Liver (tissue), 3 donors: ENCODE measurements at regions not wholly inside any gene's neighbourhood (a gene's known extent, or its start where the extent isn't known, plus 50 kb on each side); places are given as distances from the start of the nearest gene placed in this dataset.

Source experiments
- EGR1 ChIP-seq, 2 donors: IDR thresholded peaks; 2 replicates each; pipeline ENCODE4 v1.6.1; 2016 to 2018; ENCODE audit warnings: antibody characterized with exemption in 2 of 2, low read depth in 2 of 2
- FOXA1 ChIP-seq: IDR thresholded peaks from 2 replicates; pipeline ENCODE4 v1.6.1; 2016; ENCODE audit warnings: antibody characterized with exemption
- GABPA ChIP-seq, 2 donors: IDR thresholded peaks in 1 of 2; conservative IDR thresholded peaks in 1 of 2; 2 replicates each; pipeline ENCODE4 v1.6.1; 2016; ENCODE audit warnings: antibody characterized with exemption in 2 of 2, mild to moderate bottlenecking in 1 of 2, moderate library complexity in 1 of 2
- HNF4G ChIP-seq: IDR thresholded peaks from 2 replicates; pipeline ENCODE4 v1.6.1; 2016; ENCODE audit warnings: antibody characterized with exemption
- JUND ChIP-seq, 2 donors: IDR thresholded peaks; 2 replicates each; pipeline ENCODE4 v1.6.1; 2016; ENCODE audit warnings: antibody characterized with exemption in 2 of 2
- RAD21 ChIP-seq, 2 donors: IDR thresholded peaks; 2 replicates each; pipeline ENCODE4 v1.6.1; 2016; ENCODE audit warnings: antibody characterized with exemption in 2 of 2, mild to moderate bottlenecking in 2 of 2
- RXRA ChIP-seq, 2 donors: IDR thresholded peaks; 2 replicates each; pipeline ENCODE4 v1.6.1; 2017 to 2018; ENCODE audit warnings: antibody characterized with exemption in 2 of 2, mild to moderate bottlenecking in 1 of 2
- SP1 ChIP-seq: IDR thresholded peaks from 2 replicates; pipeline ENCODE4 v1.6.1; 2018; ENCODE audit warnings: antibody characterized with exemption, mild to moderate bottlenecking
- TAF1 ChIP-seq: conservative IDR thresholded peaks from 2 replicates; pipeline ENCODE4 v1.6.1; 2016; ENCODE audit warnings: antibody characterized with exemption, mild to moderate bottlenecking
- YY1 ChIP-seq: IDR thresholded peaks from 2 replicates; pipeline ENCODE4 v1.6.1; 2016; ENCODE audit warnings: antibody characterized with exemption, mild to moderate bottlenecking
- TF ChIP-seq, protein P1 (sequence below): IDR thresholded peaks from 2 replicates; pipeline ENCODE4 v1.6.1; 2016; ENCODE audit warnings: antibody characterized with exemption, mild to moderate bottlenecking
- TF ChIP-seq, protein P2 (sequence below): fragments of 150-350 bp; IDR thresholded peaks from 2 replicates; pipeline ENCODE4 v1.5.1; 2017; ENCODE audit warnings: improper control_type of control experiment, low read depth, low read length; ENCODE audit not compliant: missing input control
- TF ChIP-seq, protein P3 (sequence below): IDR thresholded peaks from 2 replicates; pipeline ENCODE4 v1.6.1; 2016; ENCODE audit warnings: antibody characterized with exemption
- TF ChIP-seq, protein P4 (sequence below): IDR thresholded peaks from 2 replicates; pipeline ENCODE4 v1.6.1; 2016; ENCODE audit warnings: antibody characterized with exemption
- donor health status: healthy.
- donor health status: healthy.

DNA sequence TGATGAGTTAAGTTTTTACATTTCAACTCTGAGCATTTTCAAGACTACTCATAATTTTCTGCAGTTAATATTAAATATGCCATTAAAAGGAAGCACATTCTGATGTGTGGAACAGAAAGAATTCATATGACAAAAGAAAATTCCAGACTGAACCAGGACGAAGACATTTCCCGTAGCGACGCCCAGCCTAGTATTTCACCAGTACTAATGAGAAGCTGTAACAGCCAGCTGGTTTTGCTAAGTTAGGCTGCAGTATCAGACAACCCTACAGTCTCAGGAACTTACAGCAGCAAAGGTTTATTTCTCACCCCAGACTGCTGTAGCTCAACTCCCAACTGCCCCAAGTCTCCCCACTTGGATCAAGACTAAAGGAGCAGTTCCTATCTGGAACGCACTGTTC, 91.6 kb downstream of the TMEM174 start:
- TF ChIP-seq, protein P1, sequence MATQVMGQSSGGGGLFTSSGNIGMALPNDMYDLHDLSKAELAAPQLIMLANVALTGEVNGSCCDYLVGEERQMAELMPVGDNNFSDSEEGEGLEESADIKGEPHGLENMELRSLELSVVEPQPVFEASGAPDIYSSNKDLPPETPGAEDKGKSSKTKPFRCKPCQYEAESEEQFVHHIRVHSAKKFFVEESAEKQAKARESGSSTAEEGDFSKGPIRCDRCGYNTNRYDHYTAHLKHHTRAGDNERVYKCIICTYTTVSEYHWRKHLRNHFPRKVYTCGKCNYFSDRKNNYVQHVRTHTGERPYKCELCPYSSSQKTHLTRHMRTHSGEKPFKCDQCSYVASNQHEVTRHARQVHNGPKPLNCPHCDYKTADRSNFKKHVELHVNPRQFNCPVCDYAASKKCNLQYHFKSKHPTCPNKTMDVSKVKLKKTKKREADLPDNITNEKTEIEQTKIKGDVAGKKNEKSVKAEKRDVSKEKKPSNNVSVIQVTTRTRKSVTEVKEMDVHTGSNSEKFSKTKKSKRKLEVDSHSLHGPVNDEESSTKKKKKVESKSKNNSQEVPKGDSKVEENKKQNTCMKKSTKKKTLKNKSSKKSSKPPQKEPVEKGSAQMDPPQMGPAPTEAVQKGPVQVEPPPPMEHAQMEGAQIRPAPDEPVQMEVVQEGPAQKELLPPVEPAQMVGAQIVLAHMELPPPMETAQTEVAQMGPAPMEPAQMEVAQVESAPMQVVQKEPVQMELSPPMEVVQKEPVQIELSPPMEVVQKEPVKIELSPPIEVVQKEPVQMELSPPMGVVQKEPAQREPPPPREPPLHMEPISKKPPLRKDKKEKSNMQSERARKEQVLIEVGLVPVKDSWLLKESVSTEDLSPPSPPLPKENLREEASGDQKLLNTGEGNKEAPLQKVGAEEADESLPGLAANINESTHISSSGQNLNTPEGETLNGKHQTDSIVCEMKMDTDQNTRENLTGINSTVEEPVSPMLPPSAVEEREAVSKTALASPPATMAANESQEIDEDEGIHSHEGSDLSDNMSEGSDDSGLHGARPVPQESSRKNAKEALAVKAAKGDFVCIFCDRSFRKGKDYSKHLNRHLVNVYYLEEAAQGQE: no peak
- TF ChIP-seq YY1: no peak
- TF ChIP-seq, protein P2, sequence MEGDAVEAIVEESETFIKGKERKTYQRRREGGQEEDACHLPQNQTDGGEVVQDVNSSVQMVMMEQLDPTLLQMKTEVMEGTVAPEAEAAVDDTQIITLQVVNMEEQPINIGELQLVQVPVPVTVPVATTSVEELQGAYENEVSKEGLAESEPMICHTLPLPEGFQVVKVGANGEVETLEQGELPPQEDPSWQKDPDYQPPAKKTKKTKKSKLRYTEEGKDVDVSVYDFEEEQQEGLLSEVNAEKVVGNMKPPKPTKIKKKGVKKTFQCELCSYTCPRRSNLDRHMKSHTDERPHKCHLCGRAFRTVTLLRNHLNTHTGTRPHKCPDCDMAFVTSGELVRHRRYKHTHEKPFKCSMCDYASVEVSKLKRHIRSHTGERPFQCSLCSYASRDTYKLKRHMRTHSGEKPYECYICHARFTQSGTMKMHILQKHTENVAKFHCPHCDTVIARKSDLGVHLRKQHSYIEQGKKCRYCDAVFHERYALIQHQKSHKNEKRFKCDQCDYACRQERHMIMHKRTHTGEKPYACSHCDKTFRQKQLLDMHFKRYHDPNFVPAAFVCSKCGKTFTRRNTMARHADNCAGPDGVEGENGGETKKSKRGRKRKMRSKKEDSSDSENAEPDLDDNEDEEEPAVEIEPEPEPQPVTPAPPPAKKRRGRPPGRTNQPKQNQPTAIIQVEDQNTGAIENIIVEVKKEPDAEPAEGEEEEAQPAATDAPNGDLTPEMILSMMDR: no peak
- no peak for TF ChIP-seq JUND (IDR thresholded peaks at IDR 0.05)
- no peak for TF ChIP-seq EGR1 (IDR thresholded peaks at IDR 0.05; ENCODE audit: low read depth in 2 of 2)
- no peak for TF ChIP-seq GABPA (IDR thresholded peaks at IDR 0.05 in 1 of 2, conservative IDR thresholded peaks at IDR 0.05 in 1 of 2)
- TF ChIP-seq RXRA (IDR thresholded peaks at IDR 0.05): no peak
- TF ChIP-seq TAF1: no peak
- TF ChIP-seq, protein P3, sequence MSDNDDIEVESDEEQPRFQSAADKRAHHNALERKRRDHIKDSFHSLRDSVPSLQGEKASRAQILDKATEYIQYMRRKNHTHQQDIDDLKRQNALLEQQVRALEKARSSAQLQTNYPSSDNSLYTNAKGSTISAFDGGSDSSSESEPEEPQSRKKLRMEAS: no peak
- TF ChIP-seq RAD21 (IDR thresholded peaks at IDR 0.05): no peak
- TF ChIP-seq SP1: no peak
- TF ChIP-seq, protein P4, sequence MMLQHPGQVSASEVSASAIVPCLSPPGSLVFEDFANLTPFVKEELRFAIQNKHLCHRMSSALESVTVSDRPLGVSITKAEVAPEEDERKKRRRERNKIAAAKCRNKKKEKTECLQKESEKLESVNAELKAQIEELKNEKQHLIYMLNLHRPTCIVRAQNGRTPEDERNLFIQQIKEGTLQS: no peak
- no peak for TF ChIP-seq FOXA1
- no peak for TF ChIP-seq HNF4G
